ENCODE measurements at regions not wholly inside any gene's neighbourhood (a gene's known extent, or its start where the extent isn't known, plus 50 kb on each side); places are given as distances from the start of the nearest gene placed in this dataset.
A peak's percentile ranks its signal among the peaks of the same experiment; 100 is the strongest.

DNA sequence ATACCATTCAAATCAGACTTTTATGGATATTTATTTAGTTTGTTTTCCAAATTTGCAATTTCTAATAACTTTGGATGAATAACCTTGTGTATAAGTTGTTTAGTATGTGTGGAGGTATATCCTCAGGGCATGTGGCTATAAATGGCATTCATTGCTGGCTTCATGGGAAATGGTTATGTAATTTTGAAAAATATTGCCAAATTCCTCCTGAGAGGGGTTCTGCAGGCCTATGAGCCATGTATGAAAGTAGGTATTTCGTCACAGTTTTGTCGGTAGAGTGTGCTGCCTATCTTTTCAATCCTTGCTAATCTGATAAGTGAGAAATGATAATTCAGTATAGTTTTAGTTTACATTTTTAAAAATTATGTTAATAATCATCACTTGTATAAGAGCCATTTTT is 256.4 kb upstream of the ZNF385D start:
- H3K27me3 ChIP-seq, result no peaks in the 10 kb centered on the region
- intact Hi-C loops (cut with DNase I; ENCODE audit: low total_unique reads), result no loop called here
- peaks cover 0 to 9% (median 0%) of the 10 kb centered on the region in 4 donors for H3K9me3 ChIP-seq
- H3K27ac ChIP-seq, result no peak overlapping the region
- DNase-seq, result no peak
- WGBS, 5 donors, result 66 to 88% (median 76%) methylated on average over 2 of the region's 2 CpGs
- no peak overlapping the region for H3K4me3 ChIP-seq
- no peaks in the 10 kb centered on the region for H3K36me3 ChIP-seq
- H3K4me1 ChIP-seq, result no peaks in the 10 kb centered on the region
- TF ChIP-seq, protein P1, sequence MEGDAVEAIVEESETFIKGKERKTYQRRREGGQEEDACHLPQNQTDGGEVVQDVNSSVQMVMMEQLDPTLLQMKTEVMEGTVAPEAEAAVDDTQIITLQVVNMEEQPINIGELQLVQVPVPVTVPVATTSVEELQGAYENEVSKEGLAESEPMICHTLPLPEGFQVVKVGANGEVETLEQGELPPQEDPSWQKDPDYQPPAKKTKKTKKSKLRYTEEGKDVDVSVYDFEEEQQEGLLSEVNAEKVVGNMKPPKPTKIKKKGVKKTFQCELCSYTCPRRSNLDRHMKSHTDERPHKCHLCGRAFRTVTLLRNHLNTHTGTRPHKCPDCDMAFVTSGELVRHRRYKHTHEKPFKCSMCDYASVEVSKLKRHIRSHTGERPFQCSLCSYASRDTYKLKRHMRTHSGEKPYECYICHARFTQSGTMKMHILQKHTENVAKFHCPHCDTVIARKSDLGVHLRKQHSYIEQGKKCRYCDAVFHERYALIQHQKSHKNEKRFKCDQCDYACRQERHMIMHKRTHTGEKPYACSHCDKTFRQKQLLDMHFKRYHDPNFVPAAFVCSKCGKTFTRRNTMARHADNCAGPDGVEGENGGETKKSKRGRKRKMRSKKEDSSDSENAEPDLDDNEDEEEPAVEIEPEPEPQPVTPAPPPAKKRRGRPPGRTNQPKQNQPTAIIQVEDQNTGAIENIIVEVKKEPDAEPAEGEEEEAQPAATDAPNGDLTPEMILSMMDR (IDR thresholded peaks at IDR 0.05), result no peak
- no peak for TF ChIP-seq EP300 (IDR thresholded peaks at IDR 0.05)
- no peak for TF ChIP-seq POLR2AphosphoS5 (IDR thresholded peaks at IDR 0.05)
- TF ChIP-seq POLR2A (IDR thresholded peaks at IDR 0.05), result no peak

DNA sequence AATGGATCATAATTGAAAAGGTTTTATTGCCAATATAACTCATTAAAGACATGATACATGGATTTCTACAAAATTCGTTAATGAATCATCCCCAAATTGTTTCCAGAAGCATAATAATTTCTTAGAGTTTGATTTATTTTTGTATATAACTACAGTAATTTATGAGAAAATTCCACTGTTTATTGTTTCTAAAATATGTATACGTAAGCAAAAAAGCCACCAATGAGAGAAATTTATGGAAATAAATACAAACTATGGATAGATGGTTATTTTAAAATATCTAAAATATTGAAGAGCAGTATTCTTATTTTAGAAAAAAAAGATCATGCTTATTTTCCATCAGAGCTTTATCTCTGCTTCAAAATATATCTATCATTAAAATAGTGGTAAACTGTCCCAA is 260.0 kb upstream of the ZNF385D start:
- Histone ChIP-seq H3K9me3 (no peaks in the 10 kb centered on the region), H3K4me3 (no peak overlapping the region), H3K27ac (no peak overlapping the region), H3K27me3 (no peaks in the 10 kb centered on the region), H3K36me3 (no peaks in the 10 kb centered on the region), H3K4me1 (no peaks in the 10 kb centered on the region)
- intact Hi-C loops (cut with DNase I; ENCODE audit: low total_unique reads), result no loop called here
- WGBS, 5 donors, result 76 to 84% (median 80%) methylated on average over 2 of the region's 2 CpGs
- no peak for DNase-seq
- TF ChIP-seq, protein P1 (IDR thresholded peaks at IDR 0.05), result no peak
- TF ChIP-seq EP300 (IDR thresholded peaks at IDR 0.05), result no peak
- TF ChIP-seq POLR2A (IDR thresholded peaks at IDR 0.05), result no peak
- TF ChIP-seq POLR2AphosphoS5 (IDR thresholded peaks at IDR 0.05), result no peak

DNA sequence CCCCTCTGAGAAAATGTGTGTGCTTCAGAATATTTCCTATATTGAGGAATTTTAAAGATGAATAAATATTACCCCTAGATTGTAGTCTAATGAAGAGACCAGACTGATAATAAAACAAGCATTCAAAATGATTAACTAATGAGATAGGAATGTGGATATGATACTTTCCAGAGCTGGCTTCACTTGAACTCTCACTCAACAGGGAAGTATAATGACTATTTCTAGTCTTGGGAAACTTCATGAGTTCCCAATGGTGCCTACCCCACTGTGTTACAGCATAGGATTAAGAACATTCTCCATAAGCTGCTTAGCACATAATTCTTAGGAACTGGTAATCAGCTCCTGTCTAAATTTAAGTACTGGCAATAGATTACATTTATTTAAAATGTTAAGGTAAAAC is 261.5 kb upstream of the ZNF385D start:
- no peaks in the 10 kb centered on the region for H3K4me1 ChIP-seq

DNA sequence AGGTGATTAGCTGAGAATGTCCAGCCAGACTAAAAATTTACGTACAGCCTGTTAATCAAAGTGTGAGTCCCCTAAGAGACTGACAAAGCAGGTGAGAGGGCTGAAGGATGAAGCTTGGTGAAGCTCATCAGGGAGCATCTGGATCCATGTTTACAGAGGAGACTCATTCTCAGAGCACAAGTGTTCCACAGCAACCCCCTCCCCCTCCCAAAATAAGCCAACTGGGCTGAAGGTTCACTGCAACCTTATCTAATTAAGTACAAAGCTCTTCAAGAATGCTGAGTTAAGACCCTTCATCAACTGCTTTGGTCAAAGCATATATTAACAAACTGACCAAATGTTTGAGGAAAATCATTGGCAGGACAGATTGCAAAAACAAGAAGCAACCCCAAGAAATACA is 262.6 kb upstream of the ZNF385D start:
- no peak for DNase-seq
- TF ChIP-seq EP300 (IDR thresholded peaks at IDR 0.05) (no peak), POLR2AphosphoS5 (IDR thresholded peaks at IDR 0.05) (no peak), POLR2A (IDR thresholded peaks at IDR 0.05) (no peak)
- TF ChIP-seq, protein P1 (IDR thresholded peaks at IDR 0.05), result no peak
- H3K9me3 ChIP-seq, result no peaks in the 10 kb centered on the region
- H3K36me3 ChIP-seq, result no peaks in the 10 kb centered on the region
- intact Hi-C loops (cut with DNase I; ENCODE audit: low total_unique reads), result no loop called here
- no peak overlapping the region for H3K27ac ChIP-seq
- no peak overlapping the region for H3K4me3 ChIP-seq
- H3K27me3 ChIP-seq, result no peaks in the 10 kb centered on the region
- H3K4me1 ChIP-seq, result no peaks in the 10 kb centered on the region
- 52 to 78% (median 66%) methylated on average over 1 of the region's 1 CpG for WGBS, 5 donors

More for the DNA sequence above, 261.5 kb upstream of the ZNF385D start:
- TF ChIP-seq POLR2AphosphoS5 (IDR thresholded peaks at IDR 0.05) (no peak), POLR2A (IDR thresholded peaks at IDR 0.05) (no peak), EP300 (IDR thresholded peaks at IDR 0.05) (no peak)
- TF ChIP-seq, protein P1 (IDR thresholded peaks at IDR 0.05), result no peak
- no peaks in the 10 kb centered on the region for H3K9me3 ChIP-seq
- H3K27ac ChIP-seq, result no peak overlapping the region
- peak in 1 of 2 donors; percentile 8 for DNase-seq
- H3K36me3 ChIP-seq, result no peaks in the 10 kb centered on the region
- no peak overlapping the region for H3K4me3 ChIP-seq
- H3K27me3 ChIP-seq, result no peaks in the 10 kb centered on the region
- intact Hi-C loops (cut with DNase I; ENCODE audit: low total_unique reads), result no loop called here

Measured in stomach (tissue), 8 donors.